CD4-positive, alpha-beta T cell treated with Interleukin-12 subunit alpha and Interleukin-12 subunit beta, for 1 hour (primary cell): ENCODE measurements at regions not wholly inside any gene's neighbourhood (a gene's known extent, or its start where the extent isn't known, plus 50 kb on each side); places are given as distances from the start of the nearest gene placed in this dataset.

Experiments
- DNase-seq: peaks from one replicate; pipeline ENCODE4 v3.0.0-alpha.2; 2020

DNA sequence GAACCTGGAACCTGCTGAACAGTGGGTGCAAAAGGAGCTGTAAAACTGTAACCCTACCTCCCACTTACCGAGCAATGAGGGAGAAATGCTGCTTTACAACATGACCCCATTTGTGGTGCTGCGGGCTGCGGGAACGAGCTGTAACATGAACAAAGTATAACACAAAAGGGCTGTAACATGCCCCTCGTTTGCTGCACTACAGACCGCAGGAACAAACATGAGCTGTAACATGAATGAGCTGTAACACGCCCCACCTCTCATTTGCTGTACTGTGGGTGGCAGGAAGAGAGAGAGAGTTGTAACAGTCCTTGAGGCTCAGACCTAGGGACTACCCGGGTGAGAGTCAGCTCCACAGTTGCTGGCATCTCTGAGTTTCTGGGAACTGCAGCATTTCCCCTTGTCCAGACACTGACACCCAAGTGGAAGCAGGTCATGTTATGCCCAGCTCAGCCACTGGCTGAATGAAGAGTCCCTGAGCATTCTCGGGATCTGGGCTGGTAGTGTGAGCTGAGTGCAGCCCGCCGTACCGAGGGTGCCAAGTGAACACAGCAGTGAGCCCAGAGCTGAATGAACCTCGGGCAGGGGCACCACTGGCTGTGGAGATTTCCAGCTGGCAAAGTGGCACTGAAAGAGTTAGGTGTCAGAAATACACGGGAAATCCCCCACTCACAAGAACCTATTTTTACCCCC lies 1385.3 kb upstream of the SPRY2 start:
- DNase-seq, result no peak

- no peak for DNase-seq
Measured at GRCh38 chr13:81722456-81722855, 1381.5 kb upstream of the SPRY2 start.

DNA sequence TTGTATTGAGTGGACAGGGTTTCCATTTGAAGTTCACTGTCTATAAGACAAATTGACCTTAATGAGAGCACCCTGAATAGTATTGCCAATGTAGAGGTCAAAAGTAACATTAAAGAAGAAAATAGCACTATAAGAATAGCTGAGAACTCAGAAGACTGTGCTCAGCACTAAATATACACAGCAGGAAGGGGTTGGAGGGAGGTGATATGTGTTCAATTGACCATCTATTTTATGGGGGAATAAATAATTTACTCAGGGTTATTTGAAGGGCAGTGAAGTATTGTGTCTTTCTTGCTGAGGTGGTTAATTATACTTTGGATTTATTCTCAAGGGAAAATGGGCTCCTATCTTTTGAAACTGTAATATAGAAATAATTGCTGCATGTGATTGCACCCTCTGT lies 1380.5 kb upstream of the SPRY2 start:
- no peak for DNase-seq

DNA sequence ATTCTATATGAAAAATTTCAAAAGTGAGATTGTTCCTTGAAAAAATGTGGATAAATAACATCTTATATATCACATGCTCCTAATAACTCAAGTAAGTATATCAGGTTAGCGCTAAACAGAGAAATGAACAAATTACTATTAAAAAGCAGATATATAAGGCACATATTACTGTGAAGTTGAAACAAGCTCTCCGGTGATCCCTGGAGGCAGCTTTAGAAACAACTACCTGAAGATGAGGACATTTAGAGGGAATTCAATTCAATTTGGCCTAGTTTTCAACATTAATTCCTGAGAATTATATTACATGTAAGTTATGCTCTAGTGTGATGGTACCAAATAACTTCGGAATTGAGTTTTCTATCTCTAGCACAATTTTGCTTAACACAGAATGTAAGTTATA lies 1373.6 kb upstream of the SPRY2 start:
- no peak for DNase-seq

DNA sequence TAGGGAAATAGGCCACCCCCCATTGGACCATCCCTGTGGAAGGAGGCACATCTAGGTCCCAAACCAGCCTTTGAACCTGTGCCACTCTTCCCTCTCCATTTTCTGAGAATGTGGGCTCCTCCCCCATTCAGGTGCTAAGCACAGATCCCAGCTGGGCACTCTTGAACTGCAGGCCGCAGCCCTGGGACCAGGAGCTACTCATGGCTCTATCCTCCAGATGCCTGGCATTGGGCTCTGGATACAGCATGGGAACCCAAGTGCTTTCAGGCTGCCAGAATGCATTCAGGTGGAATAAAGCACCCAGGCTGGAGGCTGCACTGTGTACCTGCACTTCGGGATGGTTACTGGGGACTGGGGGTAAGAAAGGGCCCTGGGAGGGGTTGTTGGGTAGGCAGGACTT lies 1372.3 kb upstream of the SPRY2 start:
- DNase-seq, result no peak

- DNase-seq, result no peak
Measured at GRCh38 chr13:81697826-81698225, 1356.9 kb upstream of the SPRY2 start.

DNA sequence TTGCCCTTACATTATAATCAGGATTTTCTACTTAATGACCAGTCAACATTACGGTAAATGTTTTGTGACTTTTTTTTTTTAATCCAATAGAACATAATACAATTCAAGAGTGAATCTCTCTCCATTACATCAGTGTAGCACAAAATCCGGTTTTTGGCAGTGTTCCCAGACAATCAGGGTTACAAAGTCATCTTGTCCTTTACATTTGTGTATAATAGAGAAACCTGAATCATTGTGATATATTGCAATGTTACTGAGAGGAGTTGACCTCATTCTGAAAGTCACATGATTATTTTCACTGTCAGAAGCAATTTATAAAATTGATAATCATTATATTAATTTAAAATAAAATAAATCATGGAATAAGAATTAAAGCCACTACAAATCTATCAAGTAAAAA lies 1346.0 kb upstream of the SPRY2 start:
- no peak for DNase-seq

GRCh38 chr13:81683521-81683920 lies 1342.6 kb upstream of the SPRY2 start:
- no peak for DNase-seq

GRCh38 chr13:81682081-81682630 lies 1341.2 kb upstream of the SPRY2 start:
- no peak for DNase-seq

DNA sequence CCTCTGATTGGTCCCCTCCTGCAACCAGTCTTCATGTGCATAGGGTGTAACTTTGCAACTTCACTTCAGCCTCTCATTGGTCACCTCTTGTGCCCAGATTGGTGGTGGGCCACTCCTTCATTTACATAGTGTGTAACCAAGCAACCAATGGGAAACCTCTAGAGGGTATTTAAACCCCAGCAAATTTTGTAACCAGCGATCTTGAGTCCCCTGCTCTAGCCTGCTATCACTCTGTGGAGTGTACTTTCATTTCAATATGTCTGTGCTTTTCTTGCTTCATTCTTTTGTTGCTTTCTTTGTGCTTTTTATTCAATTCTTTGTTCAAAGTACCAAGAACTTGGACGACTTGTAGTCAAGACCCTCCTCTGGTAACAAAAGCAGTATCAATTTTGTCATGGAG lies 1336.9 kb upstream of the SPRY2 start:
- DNase-seq, result no peak

- DNase-seq, result no peak
Measured at GRCh38 chr13:81676008-81676407, 1335.1 kb upstream of the SPRY2 start.

DNA sequence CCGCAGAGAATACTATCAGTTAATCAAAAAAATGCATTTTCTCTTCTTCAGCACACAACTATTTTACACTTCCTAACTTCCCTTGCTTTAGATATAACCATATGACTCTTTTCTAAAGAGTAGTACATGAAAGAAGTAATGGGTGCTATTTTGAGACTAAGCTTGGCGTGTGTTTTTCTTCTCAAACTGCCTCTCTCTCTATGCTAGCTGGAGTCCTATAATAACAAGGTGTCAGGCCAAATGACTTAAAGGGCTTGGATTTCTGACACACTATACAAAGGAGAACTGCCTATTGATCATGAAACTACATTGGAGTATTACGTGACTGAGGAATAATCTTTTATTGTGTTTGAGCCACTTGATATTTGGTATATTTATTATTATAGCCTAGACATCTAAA lies 1330.1 kb upstream of the SPRY2 start:
- no peak for DNase-seq

DNA sequence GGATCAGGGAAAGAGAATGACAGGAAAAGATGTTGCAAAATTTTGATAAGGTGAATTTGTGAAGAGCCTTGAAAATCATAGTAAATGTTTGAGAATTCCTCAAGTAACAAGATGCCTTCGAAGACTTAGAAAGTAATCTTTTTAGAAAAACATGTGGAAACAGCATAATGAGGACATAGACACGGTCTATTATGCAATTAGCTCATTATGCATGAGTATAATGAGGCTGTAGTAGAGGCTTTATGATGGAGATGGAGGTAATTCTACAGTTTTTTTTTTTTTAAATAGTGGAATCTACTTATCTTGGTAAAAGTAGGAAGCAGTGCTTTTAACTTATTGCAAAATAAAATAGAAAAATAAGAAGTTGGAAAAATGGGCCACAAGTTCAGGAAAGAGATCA lies 1329.1 kb upstream of the SPRY2 start:
- no peak for DNase-seq

- no peak for DNase-seq
Measured at GRCh38 chr13:81664872-81665271, 1323.9 kb upstream of the SPRY2 start.

DNA sequence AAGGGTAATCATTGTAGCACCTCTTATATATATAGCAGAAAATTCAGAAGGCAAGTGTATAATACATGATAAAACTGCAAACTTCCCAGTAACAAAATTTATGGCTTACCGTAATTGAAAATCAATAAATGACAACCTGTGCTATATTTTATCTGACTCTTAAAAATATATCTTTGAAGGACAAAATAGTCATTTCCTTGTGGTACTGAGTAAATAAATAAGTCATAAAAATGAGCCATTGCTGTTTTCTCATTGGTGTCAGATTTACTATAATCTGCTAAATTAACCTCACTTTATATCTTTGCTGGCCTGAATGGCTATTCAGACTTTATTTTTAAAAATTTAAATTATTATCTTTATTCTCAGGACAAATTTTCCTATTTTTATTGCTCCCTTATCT lies 1319.1 kb upstream of the SPRY2 start:
- no peak for DNase-seq

- no peak for DNase-seq
Measured at GRCh38 chr13:81658598-81659370, 1317.9 kb upstream of the SPRY2 start.

- DNase-seq, result no peak
Measured at GRCh38 chr13:81639984-81640582, 1299.2 kb upstream of the SPRY2 start.

DNA sequence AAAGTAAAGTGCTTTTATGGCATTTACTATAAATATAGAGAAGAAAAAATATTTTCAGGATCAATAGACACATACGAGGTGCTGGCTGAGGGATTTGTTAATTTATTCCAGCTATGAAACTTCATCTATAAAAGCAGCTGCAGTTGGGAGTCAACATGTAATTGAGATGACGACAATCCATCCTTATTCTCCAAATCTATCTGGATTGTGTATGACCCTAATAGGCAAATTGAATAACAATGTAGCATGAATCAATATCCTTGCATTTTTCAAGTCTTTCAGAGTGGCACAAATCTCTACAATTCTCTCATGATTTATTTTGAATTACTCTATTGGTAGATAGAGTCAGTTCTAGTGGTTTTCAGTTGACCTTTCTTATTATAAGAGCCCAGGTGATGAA lies 1296.5 kb upstream of the SPRY2 start:
- DNase-seq, result no peak

- DNase-seq, result no peak
Measured at GRCh38 chr13:81636120-81636519, 1295.2 kb upstream of the SPRY2 start.

DNA sequence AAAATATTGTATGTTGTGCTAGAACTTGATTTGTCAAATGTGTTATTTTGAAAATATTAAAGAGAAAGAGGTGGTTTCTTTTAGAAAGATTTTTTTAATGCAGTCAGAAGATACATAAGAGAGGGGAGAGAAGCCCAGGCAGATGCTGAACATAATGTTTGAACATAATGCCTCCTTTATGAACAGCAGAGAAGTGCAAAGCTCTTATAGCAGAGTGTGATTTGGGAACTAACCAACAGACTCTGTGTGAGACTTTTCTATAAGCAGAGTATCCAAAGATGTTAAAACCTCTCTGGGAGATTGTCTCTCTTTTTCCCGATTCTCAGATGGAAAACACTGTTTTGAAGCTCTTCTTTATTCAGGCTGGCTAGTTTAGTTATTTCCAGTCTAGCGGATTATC lies 1274.1 kb upstream of the SPRY2 start:
- no peak for DNase-seq

DNA sequence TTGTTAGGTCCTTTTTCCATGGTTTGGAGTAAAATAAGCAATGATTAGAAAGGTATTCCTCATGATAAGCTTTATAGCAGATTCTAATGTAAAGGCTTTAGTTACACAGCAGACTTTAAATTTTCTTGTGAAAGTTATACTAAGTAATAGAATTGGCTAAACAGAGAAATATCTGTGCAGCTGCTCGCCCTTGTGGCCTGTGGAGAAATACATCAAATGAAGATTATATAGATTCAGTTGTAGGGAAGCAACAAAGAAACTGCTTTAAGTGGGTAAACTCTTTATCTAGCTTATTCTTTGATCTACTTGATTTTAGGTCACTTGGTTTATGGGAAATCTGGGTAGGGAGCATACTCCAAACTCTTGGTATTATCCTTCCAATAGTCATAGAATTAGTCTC lies 1269.7 kb upstream of the SPRY2 start:
- no peak for DNase-seq

DNA sequence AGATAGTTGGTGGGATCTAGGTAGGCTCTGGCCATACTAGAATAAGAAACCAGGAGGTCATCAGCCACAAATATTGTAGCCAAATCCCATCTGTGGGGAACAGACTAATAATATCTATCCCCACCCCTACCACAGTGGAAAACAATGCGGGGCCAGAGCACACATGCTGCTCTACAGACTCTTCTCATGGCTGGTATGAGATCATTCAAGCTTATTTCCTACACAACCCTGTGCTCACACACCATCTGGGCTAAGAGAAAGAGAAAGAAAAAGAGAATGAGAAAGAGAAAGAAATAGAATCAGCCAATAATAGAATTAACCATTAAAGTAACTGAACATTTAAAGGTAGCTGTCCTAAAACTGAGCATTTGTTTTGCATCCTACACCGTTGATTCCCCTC lies 1268.4 kb upstream of the SPRY2 start:
- DNase-seq, result no peak

DNA sequence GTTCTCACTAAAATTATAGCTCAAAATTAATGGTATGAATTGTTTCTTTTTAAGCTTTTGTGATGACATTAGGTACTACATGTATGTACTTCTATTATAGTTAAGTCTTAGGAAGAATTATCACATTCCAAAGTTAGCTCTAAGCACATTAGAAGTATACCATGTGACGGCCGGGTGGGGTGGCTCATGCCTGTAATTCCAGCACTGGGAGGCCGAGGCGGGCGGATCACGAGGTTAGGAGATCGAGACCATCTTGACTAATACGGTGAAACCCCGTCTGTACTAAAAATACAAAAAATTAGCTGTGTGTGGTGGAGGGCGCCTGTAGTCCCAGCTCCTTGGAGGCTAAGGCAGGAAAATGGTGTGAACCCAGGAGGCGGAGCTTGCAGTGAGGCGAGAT lies 1265.1 kb upstream of the SPRY2 start:
- DNase-seq, result no peak

DNA sequence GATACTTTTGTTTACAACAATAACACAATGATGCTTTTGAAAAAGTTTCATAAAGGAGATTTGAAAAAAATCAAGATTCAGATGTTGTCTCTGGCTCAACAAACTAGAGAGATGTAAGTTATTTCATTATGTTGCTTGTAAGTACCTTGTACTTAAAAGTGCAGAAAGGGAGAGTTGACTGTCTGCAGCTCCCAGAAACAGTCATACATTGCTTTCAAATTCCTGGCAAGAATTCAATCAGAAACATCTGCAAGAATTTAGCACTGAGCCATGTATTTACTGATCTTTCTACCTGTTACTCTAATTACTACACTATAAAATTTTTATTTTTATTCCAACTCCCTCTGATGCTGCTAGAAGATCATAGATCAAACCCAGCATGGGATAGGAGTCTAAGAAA lies 1261.3 kb upstream of the SPRY2 start:
- DNase-seq, result no peak
